Caco-2 (cell line): ENCODE measurements at regions not wholly inside any gene's neighbourhood (a gene's known extent, or its start where the extent isn't known, plus 50 kb on each side); places are given as distances from the start of the nearest gene placed in this dataset.

ENCODE experiments used
- BruUV-seq: library from RNA; stranded (reverse); fragments of 400-500 nt; replicated peaks from 2 replicates; lab custom pipeline; 2021; lab: Mats Ljungman, UMichigan
- CTCF ChIA-PET: fragments of 300-600 bp; sonication (Branson Sonifier 250); formaldehyde crosslinking; loops from one replicate; lab custom pipeline; 2022; ENCODE audit warnings: antibody characterized with exemption; lab: Charles Lee
- POLR2A ChIA-PET: fragments of 300-600 bp; sonication (Branson Sonifier 250); formaldehyde crosslinking; loops from one replicate; lab custom pipeline; 2022; ENCODE audit warnings: antibody characterized with exemption; lab: Charles Lee
- DNase-seq, 2 experiments: peaks; one replicate each; pipeline versions ENCODE4 v3.0.0 to v3.0.0-alpha.2; 2020 to 2022
- H3K27me3 ChIP-seq: replicated peaks from 2 replicates; pipeline ENCODE4 v1.6.0; 2011; ENCODE audit warnings: low read length; ENCODE audit not compliant: control insufficient read depth, insufficient read depth
- H3K36me3 ChIP-seq: 2 replicates; pipeline ENCODE4 v1.5.1; 2011; ENCODE audit warnings: low read length; ENCODE audit not compliant: control insufficient read depth, insufficient read depth
- H3K4me1 ChIP-seq: fragments of 250-450 bp; sonication (Bioruptor Pico); 2 replicates; pipeline ENCODE4 v1.5.1; 2020; ENCODE audit warnings: mild to moderate bottlenecking
- H3K4me3 ChIP-seq: 2 replicates; pipeline ENCODE4 v1.5.1; 2011; ENCODE audit warnings: low read depth, mild to moderate bottlenecking, control low read depth, low read length
- H3K9me3 ChIP-seq: fragments of 250-450 bp; sonication (Bioruptor Pico); 2 replicates; pipeline ENCODE4 v1.5.1; 2020; ENCODE audit warnings: mild to moderate bottlenecking, moderate library complexity
- H3K27ac Mint-ChIP-seq: one replicate; pipeline ENCODE4 v1.8.0; 2022; ENCODE audit warnings: mixed read lengths; ENCODE audit not compliant: unreplicated experiment
- H3K27me3 Mint-ChIP-seq: one replicate; pipeline ENCODE4 v1.8.0; 2022; ENCODE audit warnings: mixed read lengths; ENCODE audit not compliant: insufficient read depth, unreplicated experiment
- H3K36me3 Mint-ChIP-seq: one replicate; pipeline ENCODE4 v1.8.0; 2022; ENCODE audit warnings: mild to moderate bottlenecking, mixed read lengths; ENCODE audit not compliant: insufficient read depth, unreplicated experiment
- H3K4me1 Mint-ChIP-seq: one replicate; pipeline ENCODE4 v1.8.0; 2022; ENCODE audit warnings: low read depth, mixed read lengths; ENCODE audit not compliant: unreplicated experiment
- H3K4me3 Mint-ChIP-seq: one replicate; pipeline ENCODE4 v1.8.0; 2022; ENCODE audit warnings: mild to moderate bottlenecking, moderate library complexity, mixed read lengths; ENCODE audit not compliant: unreplicated experiment
- H3K9me3 Mint-ChIP-seq: one replicate; pipeline ENCODE4 v1.8.0; 2022; ENCODE audit warnings: mixed read lengths; ENCODE audit not compliant: unreplicated experiment
- intact Hi-C: fragments of 100-400 bp; cut with micrococcal nuclease; formaldehyde crosslinking; loops from one replicate; pipeline ENCODE4 v1.10.0; 2022; ENCODE audit not compliant: unreplicated experiment
- TF ChIP-seq, protein P1 (sequence below), 2 experiments: fragments of 200-600 bp in 1 of 2; IDR thresholded peaks; 1 replicate in 1 of 2; 2 replicates in 1 of 2; pipeline versions ENCODE4 v1.5.1 to v1.8.0; 2011 to 2022; ENCODE audit warnings: antibody characterized with exemption in 1 of 2, control low read depth in 1 of 2, inconsistent platforms in 1 of 2, low read depth in 1 of 2, low read length in 1 of 2, mild to moderate bottlenecking in 1 of 2, moderate library complexity in 1 of 2; ENCODE audit not compliant: insufficient read depth in 1 of 2, severe bottlenecking in 1 of 2, unreplicated experiment in 1 of 2

DNA sequence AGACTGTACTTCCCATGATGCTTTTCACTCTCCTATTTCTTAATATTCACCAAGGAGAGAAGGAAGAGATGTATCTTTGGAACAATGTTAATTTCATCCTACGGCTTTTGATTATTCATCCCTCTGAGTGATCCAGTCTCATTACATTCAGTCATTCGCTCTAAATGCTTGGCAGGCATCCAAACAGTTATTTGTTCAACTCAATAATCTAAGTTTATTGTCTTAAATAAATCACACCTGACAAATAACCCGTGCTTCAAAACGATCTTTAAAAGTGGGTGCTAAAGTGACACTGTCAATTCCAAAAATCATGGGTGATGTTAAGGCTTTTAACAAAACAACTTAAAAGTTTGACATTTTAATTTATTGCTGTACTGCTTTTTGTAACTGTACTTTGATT is 233.1 kb downstream of the RASEF start:
- Histone ChIP-seq H3K4me3 (no peak overlapping the region), H3K9me3 (no peaks in the 10 kb centered on the region), H3K4me1 (no peaks in the 10 kb centered on the region), H3K27me3 (no peaks in the 10 kb centered on the region), H3K36me3 (no peaks in the 10 kb centered on the region)
- ChIA-PET CTCF (no interaction called here), POLR2A (no interaction called here)
- Mint-ChIP-seq H3K4me1 (no peaks in the 10 kb centered on the region), H3K9me3 (no peaks in the 10 kb centered on the region), H3K27me3 (no peaks in the 10 kb centered on the region), H3K36me3 (no peaks in the 10 kb centered on the region), H3K4me3 (no peak overlapping the region), H3K27ac (no peak overlapping the region)
- TF ChIP-seq, protein P1, sequence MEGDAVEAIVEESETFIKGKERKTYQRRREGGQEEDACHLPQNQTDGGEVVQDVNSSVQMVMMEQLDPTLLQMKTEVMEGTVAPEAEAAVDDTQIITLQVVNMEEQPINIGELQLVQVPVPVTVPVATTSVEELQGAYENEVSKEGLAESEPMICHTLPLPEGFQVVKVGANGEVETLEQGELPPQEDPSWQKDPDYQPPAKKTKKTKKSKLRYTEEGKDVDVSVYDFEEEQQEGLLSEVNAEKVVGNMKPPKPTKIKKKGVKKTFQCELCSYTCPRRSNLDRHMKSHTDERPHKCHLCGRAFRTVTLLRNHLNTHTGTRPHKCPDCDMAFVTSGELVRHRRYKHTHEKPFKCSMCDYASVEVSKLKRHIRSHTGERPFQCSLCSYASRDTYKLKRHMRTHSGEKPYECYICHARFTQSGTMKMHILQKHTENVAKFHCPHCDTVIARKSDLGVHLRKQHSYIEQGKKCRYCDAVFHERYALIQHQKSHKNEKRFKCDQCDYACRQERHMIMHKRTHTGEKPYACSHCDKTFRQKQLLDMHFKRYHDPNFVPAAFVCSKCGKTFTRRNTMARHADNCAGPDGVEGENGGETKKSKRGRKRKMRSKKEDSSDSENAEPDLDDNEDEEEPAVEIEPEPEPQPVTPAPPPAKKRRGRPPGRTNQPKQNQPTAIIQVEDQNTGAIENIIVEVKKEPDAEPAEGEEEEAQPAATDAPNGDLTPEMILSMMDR (IDR thresholded peaks at IDR 0.05; ENCODE audit: insufficient read depth in 1 of 2, low read depth in 1 of 2, low read length in 1 of 2, severe bottlenecking in 1 of 2, unreplicated experiment in 1 of 2) = no peak
- no peak for DNase-seq
- intact Hi-C loops = no loop called here
- no TSS peak for BruUV-seq

DNA sequence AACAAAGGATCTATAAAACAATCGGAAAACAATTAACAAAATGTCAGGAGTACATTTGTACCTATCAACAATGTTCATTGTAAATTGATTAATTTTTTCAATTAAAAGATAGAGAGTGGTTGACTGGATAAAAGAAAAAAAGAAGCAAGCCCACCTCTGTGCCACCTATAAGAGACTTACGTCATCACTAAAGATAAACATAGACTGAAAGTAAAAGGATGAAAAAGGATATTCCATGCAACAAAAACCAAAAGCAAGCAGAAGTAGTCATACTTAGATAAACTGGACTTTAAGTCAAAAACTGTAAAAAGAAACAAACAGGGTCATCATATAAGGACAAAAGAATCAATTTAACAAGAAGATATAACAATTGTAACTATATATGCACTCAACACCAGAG is 197.4 kb downstream of the RASEF start:
- Histone ChIP-seq H3K27me3 (no peaks in the 10 kb centered on the region), H3K36me3 (no peaks in the 10 kb centered on the region), H3K9me3 (no peaks in the 10 kb centered on the region), H3K4me1 (no peaks in the 10 kb centered on the region), H3K4me3 (no peak overlapping the region)
- Mint-ChIP-seq H3K36me3 (no peaks in the 10 kb centered on the region), H3K4me3 (no peak overlapping the region), H3K27me3 (no peaks in the 10 kb centered on the region), H3K27ac (no peak overlapping the region), H3K9me3 (no peaks in the 10 kb centered on the region), H3K4me1 (no peaks in the 10 kb centered on the region)
- BruUV-seq = no TSS peak
- no peak for DNase-seq
- TF ChIP-seq, protein P1 (IDR thresholded peaks at IDR 0.05; ENCODE audit: insufficient read depth in 1 of 2, low read depth in 1 of 2, low read length in 1 of 2, severe bottlenecking in 1 of 2, unreplicated experiment in 1 of 2) = no peak
- intact Hi-C loops = no loop called here
- CTCF ChIA-PET = no interaction called here
- POLR2A ChIA-PET = no interaction called here

DNA sequence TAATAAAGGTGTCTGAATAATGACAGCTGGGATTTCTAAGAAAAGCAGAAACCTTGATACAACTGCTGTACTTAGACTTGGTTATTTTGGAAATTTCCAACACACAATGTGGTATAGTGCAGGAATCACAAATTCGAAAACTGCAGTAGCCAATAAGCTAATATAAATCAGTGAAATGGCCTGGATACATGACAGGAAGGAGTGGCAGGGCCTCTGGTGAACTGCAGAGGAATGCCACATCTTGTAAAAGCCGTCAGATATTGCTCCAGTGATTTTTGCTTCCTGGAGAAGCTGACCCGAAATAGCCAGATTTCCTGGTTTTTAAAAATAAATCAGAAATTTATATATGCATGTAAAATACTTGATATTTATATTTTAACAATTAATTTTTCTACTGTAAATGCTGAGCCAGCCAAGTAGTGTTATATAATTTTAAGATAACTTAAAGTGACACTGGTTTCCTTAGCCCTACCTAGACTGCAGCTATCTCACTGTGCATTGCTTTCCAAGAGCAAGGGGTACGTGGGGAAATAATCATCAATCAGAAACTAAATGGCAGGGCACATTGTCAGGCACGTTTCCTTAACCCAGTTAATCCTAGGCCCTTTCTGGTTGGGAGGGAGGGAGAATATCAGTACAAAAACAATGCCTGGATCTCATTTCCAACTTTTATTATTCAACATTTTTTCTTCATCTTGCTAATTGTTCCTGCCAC is 182.4 kb downstream of the RASEF start:
- H3K9me3 ChIP-seq = no peaks in the 10 kb centered on the region
- no peak for DNase-seq
- no peak overlapping the region for H3K27ac Mint-ChIP-seq

More for the DNA sequence above, 182.4 kb downstream of the RASEF start:
- Mint-ChIP-seq H3K27me3 (no peaks in the 10 kb centered on the region), H3K36me3 (no peaks in the 10 kb centered on the region), H3K4me1 (no peaks in the 10 kb centered on the region), H3K9me3 (no peaks in the 10 kb centered on the region), H3K4me3 (no peak overlapping the region)
- no peaks in the 10 kb centered on the region for H3K36me3 ChIP-seq
- H3K4me1 ChIP-seq = no peaks in the 10 kb centered on the region
- ChIA-PET POLR2A (no interaction called here), CTCF (no interaction called here)
- H3K27me3 ChIP-seq = no peaks in the 10 kb centered on the region
- no TSS peak for BruUV-seq
- no peak overlapping the region for H3K4me3 ChIP-seq
- TF ChIP-seq, protein P1 (IDR thresholded peaks at IDR 0.05; ENCODE audit: insufficient read depth in 1 of 2, low read depth in 1 of 2, low read length in 1 of 2, severe bottlenecking in 1 of 2, unreplicated experiment in 1 of 2) = no peak
- intact Hi-C loops = no loop called here
